Endothelial cell of umbilical vein (primary cell): ENCODE measurements at regions not wholly inside any gene's neighbourhood (a gene's known extent, or its start where the extent isn't known, plus 50 kb on each side); places are given as distances from the start of the nearest gene placed in this dataset.

Experiments
- EZH2 ChIP-seq: IDR thresholded peaks from 2 replicates; pipeline ENCODE4 v1.6.1; 2012; ENCODE audit warnings: borderline replicate concordance, low read depth, mild to moderate bottlenecking, moderate library complexity, low read length, inconsistent platforms; ENCODE audit not compliant: severe bottlenecking
- POLR2AphosphoS5 ChIP-seq: IDR thresholded peaks from 2 replicates; pipeline ENCODE4 v1.6.1; 2012; ENCODE audit warnings: low read depth, mild to moderate bottlenecking, control low read depth, low read length, moderate library complexity; ENCODE audit not compliant: insufficient read depth
- TF ChIP-seq, protein P1 (sequence below): IDR thresholded peaks from 2 replicates; pipeline ENCODE4 v1.6.1; 2011; ENCODE audit not compliant: insufficient read depth, insufficient read length
- TF ChIP-seq, protein P2 (sequence below), 2 donors: IDR thresholded peaks; 1 replicate in 1 of 2; 2 replicates in 1 of 2; pipeline ENCODE4 v1.5.1; 2011; ENCODE audit warnings: low read length in 2 of 2, mild to moderate bottlenecking in 2 of 2, moderate library complexity in 2 of 2, control low read depth in 1 of 2, inconsistent platforms in 1 of 2, low read depth in 1 of 2; ENCODE audit not compliant: insufficient read depth in 1 of 2; ENCODE audit errors: extremely low read depth in 1 of 2

- TF ChIP-seq, protein P1, sequence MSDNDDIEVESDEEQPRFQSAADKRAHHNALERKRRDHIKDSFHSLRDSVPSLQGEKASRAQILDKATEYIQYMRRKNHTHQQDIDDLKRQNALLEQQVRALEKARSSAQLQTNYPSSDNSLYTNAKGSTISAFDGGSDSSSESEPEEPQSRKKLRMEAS = no peak
- no peak for TF ChIP-seq EZH2
- TF ChIP-seq POLR2AphosphoS5 = no peak
- TF ChIP-seq, protein P2, sequence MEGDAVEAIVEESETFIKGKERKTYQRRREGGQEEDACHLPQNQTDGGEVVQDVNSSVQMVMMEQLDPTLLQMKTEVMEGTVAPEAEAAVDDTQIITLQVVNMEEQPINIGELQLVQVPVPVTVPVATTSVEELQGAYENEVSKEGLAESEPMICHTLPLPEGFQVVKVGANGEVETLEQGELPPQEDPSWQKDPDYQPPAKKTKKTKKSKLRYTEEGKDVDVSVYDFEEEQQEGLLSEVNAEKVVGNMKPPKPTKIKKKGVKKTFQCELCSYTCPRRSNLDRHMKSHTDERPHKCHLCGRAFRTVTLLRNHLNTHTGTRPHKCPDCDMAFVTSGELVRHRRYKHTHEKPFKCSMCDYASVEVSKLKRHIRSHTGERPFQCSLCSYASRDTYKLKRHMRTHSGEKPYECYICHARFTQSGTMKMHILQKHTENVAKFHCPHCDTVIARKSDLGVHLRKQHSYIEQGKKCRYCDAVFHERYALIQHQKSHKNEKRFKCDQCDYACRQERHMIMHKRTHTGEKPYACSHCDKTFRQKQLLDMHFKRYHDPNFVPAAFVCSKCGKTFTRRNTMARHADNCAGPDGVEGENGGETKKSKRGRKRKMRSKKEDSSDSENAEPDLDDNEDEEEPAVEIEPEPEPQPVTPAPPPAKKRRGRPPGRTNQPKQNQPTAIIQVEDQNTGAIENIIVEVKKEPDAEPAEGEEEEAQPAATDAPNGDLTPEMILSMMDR (IDR thresholded peaks at IDR 0.05; ENCODE audit: extremely low read depth in 1 of 2, insufficient read depth in 1 of 2, low read depth in 1 of 2, low read length in 2 of 2) = no peak
These were observed 775.0 kb downstream of the USP25 start for GRCh38 chr21:16504766-16505165.
